GOT3 (cell line): ENCODE measurements at regions not wholly inside any gene's neighbourhood (a gene's known extent, or its start where the extent isn't known, plus 50 kb on each side); places are given as distances from the start of the nearest gene placed in this dataset.

Experiments
- DNase-seq: peaks from one replicate; lab custom pipeline; 2025; ENCODE audit warnings: mixed read lengths; lab: John Stamatoyannopoulos, UW

DNA sequence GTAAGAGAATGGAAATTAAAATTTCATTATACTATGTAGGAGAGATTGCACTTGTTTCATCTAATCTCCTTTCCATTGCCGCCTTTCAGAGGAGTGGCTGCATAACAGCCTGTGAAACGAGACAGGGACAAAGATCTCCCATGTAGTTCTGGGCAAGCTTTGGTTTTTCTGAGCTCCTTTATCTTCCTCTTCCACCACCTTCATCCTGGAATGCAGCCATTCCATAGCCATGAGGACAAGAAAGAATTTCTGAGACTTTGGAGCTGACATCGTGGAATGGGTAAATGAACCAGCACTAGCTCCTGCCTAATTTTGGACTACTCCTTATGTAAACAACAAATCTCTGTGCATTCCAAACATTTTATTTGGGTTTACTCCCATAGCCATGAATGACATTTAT lies 1587.3 kb upstream of the TENM3 start:
- no peak for DNase-seq

DNA sequence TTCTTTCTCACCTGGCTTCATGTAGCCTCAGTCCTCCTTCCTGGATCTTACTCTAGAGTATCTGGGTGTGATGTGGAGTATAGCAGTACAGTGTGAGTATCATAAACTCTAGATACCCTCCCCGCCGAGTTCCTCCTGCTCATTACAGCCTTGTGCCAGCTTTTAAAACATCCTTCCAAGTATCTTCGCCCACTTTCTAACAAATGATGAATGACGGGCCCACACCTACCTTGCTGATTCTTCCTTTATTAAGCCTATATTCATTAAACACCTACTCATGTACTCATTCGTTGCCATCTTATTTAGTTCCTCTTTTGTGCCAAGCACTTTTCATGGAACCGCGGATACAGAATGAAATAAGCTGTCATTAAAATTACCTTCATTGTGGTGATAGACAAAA lies 1585.3 kb upstream of the TENM3 start:
- no peak for DNase-seq

DNA sequence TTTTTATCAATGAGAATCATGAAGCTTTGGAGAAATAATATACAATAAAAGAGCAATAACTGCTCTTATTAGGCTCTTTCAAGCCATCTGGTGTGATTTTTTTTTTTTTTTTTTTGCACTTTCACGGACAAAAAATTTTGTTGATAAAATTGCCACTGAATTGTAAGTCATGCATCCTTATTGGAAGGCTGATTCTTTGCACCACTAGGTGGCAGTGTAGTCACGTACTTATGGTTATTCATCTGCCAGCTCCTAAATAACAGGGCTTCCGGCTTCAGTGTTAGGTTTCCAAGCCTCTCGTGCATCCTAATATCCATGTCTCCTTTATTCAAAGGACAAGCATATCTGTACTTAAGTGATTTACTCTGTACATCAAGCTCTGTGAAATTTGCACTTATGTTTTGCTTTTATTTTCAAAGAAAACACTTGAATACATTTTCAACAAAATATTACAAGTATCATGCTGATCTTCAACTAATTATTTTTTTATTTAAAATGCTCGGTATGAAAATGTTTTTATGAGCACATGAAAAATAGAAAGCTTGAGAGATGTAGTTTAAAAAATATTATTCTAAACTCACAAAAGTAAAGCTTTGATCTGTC lies 1578.3 kb upstream of the TENM3 start:
- no peak for DNase-seq

DNA sequence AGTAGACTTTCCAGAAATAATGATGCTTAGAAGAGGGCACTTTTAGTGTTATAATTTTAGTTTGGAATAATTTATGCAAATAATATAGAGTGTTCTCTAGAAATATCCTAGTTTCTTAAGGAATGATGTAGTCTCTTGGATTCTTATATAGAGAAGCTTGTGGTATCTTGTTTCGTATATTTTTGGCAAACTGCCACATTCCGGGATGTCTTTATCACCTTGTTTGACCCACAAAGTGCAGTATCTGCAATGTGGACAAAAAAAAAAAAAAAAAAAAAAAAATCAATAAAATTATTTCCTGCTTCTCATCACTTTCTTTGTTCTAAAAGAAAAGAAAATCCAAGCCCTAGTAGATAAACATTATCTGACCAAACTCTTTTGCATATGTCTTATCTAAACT lies 1577.7 kb upstream of the TENM3 start:
- no peak for DNase-seq

DNA sequence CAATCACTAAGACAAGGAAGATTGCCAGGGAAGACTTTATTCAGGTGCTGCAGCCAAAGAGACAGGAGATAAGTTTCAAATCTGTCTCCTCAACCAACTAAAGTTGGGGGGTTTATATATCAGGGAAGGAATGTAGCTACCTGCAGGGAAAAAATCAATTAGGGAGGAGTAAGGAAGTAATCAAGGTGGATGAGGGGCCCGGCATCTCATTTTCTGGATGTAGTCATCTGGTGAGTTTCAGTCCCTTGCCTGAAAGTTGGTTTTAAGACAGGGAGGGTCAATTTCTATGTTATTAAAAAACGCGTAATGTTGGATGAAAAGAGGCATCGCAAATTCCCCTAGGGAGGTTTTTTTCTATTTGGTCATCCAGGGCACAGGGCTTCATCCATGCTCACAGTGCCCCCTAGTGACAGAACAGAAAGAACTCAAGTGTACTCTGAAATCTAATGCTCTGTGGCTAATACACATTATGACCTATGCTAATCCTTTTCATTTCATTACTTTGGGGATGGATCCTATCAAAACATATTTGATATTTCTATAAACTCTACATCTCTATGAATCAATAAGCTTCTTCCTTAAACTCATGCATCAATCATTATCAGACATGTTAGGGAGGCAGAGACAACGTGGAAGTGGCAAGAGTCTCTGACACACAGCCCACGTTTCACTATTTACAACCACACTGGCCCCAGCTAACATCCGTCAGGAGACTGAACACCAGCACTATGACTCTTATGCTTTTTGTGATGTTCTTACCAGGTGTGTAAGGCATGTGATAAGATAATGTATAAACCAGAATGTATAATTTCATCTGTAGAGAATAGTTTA lies 1577.0 kb upstream of the TENM3 start:
- no peak for DNase-seq

DNA sequence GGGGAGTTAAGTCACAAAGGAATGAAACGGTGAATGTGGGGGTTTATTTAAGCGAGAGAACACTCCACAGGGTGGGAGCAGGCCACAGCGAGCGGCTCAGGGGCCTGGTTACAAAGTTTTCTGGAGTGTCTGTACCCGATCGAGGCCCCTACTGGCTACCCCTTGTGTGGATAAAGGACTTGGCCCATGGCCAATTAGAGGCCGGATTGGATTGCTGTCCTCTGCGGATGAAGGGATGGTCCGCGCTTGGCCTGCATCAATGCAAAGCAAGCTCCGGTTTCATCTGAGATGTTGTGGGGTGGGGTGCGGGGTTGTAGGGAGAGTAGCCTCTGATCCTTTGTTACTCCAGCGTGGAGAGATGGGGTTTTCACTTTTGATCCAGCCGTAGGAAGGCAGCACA lies 1574.5 kb upstream of the TENM3 start:
- DNase-seq: no peak

DNA sequence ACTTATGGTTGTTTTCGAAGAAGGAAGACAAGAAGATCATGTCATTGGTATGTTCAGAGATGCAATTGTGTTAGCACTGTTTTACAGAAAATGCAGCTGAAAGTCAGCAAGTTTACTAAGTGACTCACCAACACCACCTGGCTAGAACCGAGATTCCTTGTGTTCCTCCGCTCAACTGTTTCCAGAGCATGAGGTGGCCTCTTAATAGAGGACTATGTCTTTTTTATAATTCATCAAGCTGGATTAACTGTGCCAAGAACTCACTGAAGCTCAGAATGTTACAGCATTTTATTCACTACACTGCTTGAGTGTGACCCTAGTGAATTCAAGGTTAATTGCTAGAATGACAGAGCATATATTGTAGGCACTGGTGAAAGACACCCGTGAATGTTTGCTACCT lies 1573.5 kb upstream of the TENM3 start:
- no peak for DNase-seq

DNA sequence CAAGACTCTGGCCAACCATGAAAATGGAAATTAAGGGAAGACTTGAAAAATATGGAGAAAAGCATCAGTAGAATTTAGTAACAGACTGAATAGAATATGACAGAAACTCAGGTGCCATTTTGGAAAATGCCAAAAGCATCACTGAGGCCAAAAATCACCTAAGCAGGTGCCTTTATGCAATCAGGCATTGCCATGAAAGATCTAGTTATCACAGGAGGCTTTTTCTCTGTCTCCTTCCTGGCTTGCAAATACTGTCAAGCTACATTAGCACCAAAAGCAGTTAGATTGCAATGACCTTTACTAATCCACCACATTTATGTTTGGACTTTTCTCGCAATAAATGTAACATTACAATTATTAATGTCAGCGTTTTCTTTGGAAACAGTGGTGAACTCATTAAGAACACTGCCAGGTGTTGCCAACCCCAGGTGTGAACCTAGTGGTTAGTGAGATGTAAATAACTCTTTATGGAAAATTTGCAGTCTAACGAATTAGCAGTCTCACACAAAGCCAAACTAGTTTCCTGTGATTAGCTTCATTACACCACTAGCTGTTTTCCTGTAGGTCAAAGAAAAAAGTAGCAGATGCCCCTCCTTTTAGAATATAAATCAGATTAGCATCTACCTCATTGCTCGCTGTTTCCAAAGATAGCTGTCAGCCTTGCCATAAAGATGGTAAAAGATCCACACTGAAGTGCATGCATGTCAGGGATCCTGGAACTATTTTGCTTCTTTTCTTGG lies 1568.4 kb upstream of the TENM3 start:
- DNase-seq: no peak

DNA sequence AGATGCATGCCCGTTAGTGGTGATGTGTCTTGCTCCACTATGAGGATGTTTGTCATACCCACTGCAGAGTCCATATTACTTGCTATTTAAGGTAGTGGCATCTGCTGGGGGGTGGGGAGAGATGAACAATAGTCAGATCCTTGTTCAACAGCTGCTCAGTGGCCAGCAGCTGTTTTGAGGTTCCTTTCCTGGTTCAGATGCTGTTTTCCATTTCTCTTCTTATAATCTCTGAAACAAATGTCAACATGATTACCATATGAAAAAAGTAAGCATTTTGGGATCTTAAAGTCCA lies 1567.9 kb upstream of the TENM3 start:
- no peak for DNase-seq

DNA sequence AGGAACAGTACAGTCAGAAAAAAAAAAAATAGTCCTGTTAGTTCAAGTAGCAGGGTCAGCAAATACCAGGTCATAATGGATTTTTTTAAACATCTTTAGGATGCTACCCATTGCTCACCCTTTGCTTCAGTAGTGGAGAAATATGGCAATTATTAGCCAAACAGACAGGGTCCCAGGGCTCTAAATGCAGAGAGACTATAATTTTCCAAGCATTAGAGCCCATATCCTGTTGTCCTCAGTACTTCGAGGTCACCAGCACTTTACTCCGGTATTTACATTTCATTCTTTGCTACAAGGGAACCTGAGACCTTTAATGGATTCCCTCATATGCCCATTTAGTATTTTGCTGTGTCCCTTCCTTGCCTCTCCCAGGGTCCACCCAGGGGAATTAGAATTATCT lies 1562.9 kb upstream of the TENM3 start:
- no peak for DNase-seq

DNA sequence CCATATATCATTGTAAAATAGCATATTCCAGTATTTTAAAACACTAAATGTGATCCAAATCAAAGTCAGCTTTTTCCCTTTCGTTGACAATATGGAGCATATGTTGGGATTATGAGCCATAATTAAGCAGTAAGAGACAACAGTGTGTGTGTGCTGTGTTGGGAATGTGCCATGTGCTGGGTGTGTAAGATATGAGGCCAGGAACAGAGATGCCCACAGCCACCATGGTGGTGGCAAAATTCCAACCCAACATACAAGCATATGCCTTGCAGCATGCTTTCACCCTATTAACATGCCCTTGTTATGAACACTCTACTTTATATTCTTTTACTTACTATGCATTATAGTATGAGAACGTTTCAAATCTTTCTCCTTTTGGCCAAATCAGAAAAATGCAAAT lies 1560.4 kb upstream of the TENM3 start:
- no peak for DNase-seq

DNA sequence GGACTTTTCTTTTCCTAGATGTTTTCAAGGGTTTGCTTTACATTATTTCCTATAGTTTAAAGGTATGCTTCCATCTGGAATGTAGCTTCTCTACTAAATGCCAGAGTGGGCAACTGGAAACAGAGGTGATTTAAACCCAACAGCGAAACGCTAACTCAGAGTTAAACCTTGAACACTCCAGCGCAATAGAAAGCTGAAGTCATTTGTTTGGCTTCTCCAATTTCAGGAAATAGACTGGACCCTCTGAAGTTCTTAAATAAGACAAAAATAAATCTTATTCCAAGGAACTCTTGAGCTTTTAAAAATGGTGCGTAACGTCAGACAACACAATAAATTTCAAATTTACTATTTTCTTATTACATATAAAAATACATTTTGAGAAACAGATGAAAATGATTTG lies 1560.0 kb upstream of the TENM3 start:
- no peak for DNase-seq

DNA sequence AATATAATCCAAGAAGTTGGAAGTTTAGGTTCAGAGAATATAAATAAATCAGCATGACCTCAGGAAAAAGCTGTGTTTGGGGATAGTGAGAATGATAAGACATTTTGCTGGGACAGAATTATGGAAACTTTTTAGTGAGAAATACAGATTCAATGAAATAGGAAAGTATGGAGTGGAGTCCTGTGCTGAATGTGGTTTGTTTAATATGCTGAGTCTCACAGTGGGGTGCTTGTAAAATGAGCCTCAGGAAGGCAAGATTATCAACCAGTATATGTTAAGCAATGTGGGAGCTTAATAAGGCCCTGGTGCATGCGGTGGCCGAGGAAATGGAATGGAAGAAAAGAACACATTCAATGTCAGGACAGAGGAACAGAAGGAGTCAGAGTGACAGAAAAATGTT lies 1554.7 kb upstream of the TENM3 start:
- no peak for DNase-seq

DNA sequence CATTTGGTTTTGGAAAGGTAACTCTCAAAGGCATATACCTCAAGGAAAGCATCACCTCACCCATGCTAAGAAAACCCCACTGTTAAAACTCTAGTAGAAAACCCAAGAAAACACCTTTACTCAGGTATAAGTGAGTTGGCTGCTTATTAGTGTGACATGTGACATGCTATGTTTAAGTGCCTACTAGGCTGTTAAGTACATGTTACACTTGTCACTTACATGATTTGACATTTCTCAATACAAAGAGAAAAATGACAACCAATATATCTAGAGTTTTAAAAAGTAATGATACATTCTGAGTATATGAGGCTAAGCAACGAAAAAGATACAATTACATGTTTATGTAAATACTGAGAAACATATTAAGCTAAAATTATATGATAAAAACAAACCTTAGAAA lies 1548.3 kb upstream of the TENM3 start:
- no peak for DNase-seq

DNA sequence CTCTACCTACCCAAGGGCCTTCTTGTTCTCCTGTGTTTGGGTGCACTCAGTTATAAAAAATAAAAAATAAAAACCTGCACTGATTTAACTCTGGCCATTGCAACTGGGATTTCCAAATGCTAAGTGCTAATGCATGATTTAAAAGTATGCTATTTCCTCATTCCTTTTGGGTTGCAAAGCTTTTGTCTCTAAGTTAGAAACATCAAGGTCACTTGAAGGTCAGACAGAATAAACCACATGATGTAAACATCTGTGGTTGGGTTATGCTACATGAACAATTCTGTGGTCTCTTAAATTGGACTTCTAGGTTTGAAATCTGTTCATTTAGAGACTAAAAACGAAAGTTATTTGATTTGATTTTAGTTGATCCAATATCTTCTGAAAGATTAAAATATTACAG lies 1547.4 kb upstream of the TENM3 start:
- no peak for DNase-seq

DNA sequence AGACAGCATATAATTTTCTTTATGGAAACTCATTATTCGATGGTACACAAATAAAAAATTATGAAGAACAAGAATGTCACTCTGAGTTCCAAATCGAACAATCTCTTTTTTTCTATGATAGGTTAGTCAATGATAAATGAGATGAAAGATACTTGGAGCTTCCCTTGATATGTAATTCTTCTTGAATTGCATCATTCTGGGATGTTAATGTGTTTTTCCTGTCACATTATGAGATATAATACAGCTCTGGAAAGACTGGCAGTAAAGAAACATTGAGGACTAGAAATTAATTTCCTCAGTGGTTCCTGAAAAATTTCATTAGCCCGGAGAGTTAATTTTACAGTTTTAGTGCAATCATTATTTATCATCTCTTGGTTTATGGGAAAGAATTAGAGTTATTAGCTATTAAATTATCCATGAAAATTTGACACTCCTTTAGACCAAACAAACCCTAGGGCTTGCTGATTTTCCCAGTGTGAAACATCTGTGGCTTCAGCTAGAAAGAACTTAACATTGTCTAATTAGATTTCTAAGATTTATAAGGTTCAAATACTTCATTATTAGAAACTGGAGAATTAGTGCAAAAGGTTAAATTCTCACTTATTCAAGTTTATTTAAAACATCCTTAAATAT lies 1546.6 kb upstream of the TENM3 start:
- DNase-seq: no peak

DNA sequence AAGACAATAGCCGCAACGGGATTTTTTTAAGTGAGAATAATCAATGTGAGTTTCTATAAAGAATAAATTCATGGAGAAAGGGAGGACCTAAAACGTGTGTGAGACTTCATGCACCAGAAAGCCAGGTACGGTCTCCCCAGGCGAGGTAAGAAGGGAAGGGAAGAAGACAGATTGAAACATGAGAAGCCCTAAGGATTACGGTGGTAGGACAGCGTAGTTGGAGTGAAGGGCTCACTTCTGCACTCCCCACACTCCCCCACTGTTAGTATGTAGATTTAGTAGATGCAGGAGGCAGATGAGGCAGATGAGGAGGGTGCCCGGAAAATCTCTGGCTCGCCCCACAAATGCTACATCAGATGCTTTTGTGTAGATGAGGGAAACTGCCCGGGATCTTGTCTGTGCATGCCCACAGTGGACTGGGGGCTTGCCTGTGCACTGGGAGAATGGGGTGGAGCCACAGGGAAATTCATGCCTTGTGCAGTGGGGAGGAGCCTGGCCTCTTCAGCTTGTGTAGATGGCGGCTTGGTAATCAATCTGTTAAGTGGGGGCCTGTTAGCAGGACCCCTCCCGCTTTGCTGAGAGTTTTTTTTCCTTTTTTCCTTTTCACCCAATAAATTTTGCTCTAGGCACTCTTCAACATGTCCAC lies 1544.5 kb upstream of the TENM3 start:
- no peak for DNase-seq

DNA sequence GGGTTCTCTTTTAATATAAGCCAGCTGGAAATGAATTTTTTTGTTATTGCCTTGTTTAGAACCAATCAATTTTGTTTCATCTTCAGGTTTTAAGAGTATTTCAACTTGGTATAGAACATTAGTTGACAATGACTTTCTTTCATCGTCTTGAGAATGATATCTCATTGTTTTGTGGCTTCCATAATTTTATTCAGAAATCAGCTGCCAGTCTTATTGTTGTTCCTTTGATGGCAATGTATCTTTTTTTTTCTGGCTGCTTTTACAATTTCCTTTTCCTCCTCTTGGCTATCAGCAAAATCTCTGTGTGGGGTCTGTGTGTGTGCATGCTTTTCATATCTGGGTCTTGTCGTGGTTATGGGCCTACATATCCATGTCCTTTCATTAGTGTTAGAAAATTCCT lies 1536.4 kb upstream of the TENM3 start:
- no peak for DNase-seq

DNA sequence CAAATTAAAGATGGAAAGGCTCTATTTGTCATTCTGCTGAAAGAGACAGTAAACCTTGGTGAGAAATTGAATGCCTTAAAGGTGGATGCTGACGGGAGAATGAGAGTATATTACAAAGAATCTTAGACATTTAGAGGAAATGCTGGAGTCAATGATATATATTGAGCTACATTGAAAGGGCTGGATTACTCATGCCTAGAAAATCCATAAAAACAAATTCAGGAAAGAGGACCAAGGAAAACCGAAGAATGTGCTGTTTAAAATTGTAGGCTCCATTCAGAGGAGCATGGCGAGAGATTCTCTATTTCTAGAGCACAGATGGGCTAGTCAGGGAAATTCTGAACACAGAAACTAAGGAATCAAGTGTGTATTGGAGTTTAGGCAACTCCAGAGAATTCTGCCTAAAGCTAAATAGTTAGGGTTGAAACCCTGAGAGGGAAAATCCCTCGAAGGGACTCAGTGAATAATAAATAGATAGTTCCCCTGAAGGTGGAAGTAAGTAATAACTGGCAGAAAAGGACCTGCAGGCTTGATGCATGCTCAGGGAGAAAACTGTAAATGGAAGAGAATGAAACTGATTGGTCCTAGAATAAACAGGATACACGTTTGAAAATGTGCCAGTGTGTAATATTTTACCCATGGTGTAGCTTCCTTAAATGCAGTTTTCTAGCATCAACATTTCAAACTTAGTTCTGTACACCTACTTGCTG lies 1532.4 kb upstream of the TENM3 start:
- DNase-seq: no peak

DNA sequence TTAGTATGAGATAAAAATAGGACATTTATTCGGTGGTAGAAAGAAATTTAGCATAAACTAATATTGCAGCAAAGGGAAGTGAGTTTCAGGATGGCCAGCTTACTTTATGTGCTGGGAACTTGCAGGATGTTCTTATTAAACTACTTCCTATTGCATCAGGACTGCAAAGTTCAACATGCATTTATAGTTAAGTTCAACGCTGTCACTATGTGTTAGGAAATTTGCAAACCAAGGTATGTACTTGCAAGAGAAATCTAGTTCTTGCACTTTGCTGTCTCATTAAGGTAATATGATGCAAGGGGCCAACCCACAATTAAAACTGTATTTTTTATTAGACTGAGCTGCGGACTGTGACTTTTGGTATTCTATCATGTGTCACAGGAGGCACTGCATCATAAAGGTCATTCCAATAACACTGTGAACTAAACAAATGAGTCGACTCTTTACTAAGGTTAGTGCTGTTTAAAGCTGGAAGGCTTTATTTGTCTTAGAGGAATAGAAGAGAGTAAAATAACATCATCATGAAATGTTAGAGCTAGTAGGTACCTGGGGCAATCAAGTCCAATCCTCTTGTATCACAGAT lies 1525.7 kb upstream of the TENM3 start:
- no peak for DNase-seq

DNA sequence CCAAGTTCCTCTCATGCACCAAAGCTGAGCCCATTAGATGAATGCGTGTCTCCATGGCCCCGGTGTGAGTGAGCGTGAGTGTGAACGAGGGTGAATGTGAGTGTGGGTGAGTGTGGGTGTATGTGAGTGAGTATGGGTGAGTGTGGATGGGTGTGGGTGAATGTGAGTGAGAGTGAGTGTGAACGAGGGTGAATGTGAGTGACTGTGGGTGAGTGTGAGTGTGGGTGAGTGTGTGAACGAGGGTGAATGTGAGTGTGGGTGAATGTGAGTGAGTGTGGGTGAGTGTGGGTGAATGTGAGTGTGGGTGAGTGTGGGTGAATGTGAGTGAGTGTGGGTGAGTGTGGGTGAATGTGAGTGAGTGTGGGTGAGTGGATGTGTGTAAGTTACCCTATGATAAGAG lies 1521.8 kb upstream of the TENM3 start:
- DNase-seq: no peak

DNA sequence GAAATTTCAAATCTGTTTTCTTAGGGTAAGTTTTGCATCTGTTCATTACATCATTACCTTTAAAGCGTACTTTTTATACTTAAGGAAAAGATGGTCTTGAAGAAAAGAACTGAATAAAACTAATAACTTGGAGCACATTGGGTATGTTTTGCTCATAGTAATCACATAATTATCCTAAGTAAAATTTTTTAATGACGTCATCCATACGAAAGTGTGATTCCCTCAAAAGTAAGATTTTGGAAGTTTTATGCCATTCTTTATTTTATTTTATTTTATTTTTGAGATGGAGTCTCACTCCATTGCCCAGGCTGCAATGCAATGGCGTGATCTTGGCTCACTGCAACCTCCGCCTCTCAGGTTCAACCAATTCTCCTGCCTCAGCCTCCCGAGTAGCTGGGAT lies 1516.6 kb upstream of the TENM3 start:
- DNase-seq: no peak
